SK-N-SH treated with all-trans-retinoic acid at 6 μM for 48 hours (cell line): ENCODE measurements at regions not wholly inside any gene's neighbourhood (a gene's known extent, or its start where the extent isn't known, plus 50 kb on each side); places are given as distances from the start of the nearest gene placed in this dataset.
A peak's percentile ranks its signal among the peaks of the same experiment; 100 is the strongest.

Experiments used
- ATAC-seq: fragments of 200-7000 bp; cut with Tn5 transposase; 3 replicates; pipeline ENCODE4 v1.9.1; 2020; ENCODE audit warnings: mild to moderate bottlenecking, moderate library complexity
- BACH2 ChIP-seq: fragments of 250-450 bp; sonication (Bioruptor Pico); IDR thresholded peaks from 2 replicates; pipeline ENCODE4 v1.9.0; 2021; ENCODE audit warnings: mild to moderate bottlenecking, borderline replicate concordance
- CSDC2 ChIP-seq: fragments of 250-450 bp; sonication (Bioruptor Pico); IDR thresholded peaks from 2 replicates; pipeline ENCODE4 v1.5.0; 2020; ENCODE audit warnings: mild to moderate bottlenecking, moderate library complexity
- CSRNP3 ChIP-seq: fragments of 250-450 bp; sonication (Bioruptor Pico); IDR thresholded peaks from 2 replicates; pipeline ENCODE4 v1.5.1; 2021; ENCODE audit warnings: mild to moderate bottlenecking, moderate library complexity
- ESRRG ChIP-seq: fragments of 250-450 bp; sonication (Bioruptor Pico); IDR thresholded peaks from 2 replicates; pipeline ENCODE4 v1.6.1; 2021; ENCODE audit warnings: mild to moderate bottlenecking
- GLIS3 ChIP-seq: fragments of 250-450 bp; sonication (Bioruptor Pico); IDR thresholded peaks from 2 replicates; pipeline ENCODE4 v1.5.0; 2020; ENCODE audit warnings: mild to moderate bottlenecking, moderate library complexity
- ISL1 ChIP-seq: fragments of 250-450 bp; sonication (Bioruptor Pico); IDR thresholded peaks from 2 replicates; pipeline ENCODE4 v2.1.2; 2022; ENCODE audit warnings: mild to moderate bottlenecking, moderate library complexity
- OSR1 ChIP-seq: fragments of 250-450 bp; sonication (Bioruptor Pico); IDR thresholded peaks from 2 replicates; pipeline ENCODE4 v1.8.0; 2022; ENCODE audit warnings: moderate library complexity, mild to moderate bottlenecking, inconsistent platforms
- PATZ1 ChIP-seq: fragments of 250-450 bp; sonication (Bioruptor Pico); IDR thresholded peaks from 2 replicates; pipeline ENCODE4 v1.8.0; 2020; ENCODE audit warnings: mild to moderate bottlenecking, moderate library complexity, borderline replicate concordance
- POU6F1 ChIP-seq: fragments of 250-450 bp; sonication (Bioruptor Pico); IDR thresholded peaks from 2 replicates; pipeline ENCODE4 v1.8.0; 2021; ENCODE audit warnings: low read depth, mild to moderate bottlenecking, moderate library complexity, borderline replicate concordance
- PPARA ChIP-seq: fragments of 250-450 bp; sonication (Bioruptor Pico); IDR thresholded peaks from 2 replicates; pipeline ENCODE4 v1.5.0; 2020; ENCODE audit warnings: mild to moderate bottlenecking, borderline replicate concordance
- RARB ChIP-seq: fragments of 250-450 bp; sonication (Bioruptor Pico); IDR thresholded peaks from 2 replicates; pipeline ENCODE4 v1.8.0; 2021; ENCODE audit warnings: mild to moderate bottlenecking, moderate library complexity
- SNAI2 ChIP-seq: fragments of 250-450 bp; sonication (Bioruptor Pico); IDR thresholded peaks from 2 replicates; pipeline ENCODE4 v1.5.0; 2020; ENCODE audit warnings: mild to moderate bottlenecking, moderate library complexity
- TCF4 ChIP-seq: fragments of 250-450 bp; sonication (Bioruptor Pico); IDR thresholded peaks from 2 replicates; pipeline ENCODE4 v1.8.0; 2021; ENCODE audit warnings: mild to moderate bottlenecking, moderate library complexity, borderline replicate concordance
- TOX ChIP-seq: fragments of 250-450 bp; sonication (Bioruptor Pico); IDR thresholded peaks from 2 replicates; pipeline ENCODE4 v1.8.0; 2021; ENCODE audit warnings: mild to moderate bottlenecking, moderate library complexity, borderline replicate concordance
- TSHZ2 ChIP-seq: fragments of 250-450 bp; sonication (Bioruptor Pico); IDR thresholded peaks from 2 replicates; pipeline ENCODE4 v1.5.0; 2020; ENCODE audit warnings: mild to moderate bottlenecking, moderate library complexity
- ZC3H10 ChIP-seq: fragments of 250-450 bp; sonication (Bioruptor Pico); IDR thresholded peaks from 2 replicates; pipeline ENCODE4 v1.5.1; 2021; ENCODE audit warnings: mild to moderate bottlenecking, moderate library complexity
- ZFP3 ChIP-seq: fragments of 250-450 bp; sonication (Bioruptor Pico); IDR thresholded peaks from 2 replicates; pipeline ENCODE4 v1.5.0; 2020; ENCODE audit warnings: mild to moderate bottlenecking, moderate library complexity
- ZFP30 ChIP-seq: fragments of 450-650 bp; formaldehyde crosslinking; IDR thresholded peaks from 2 replicates; pipeline ENCODE4 v1.5.0; 2022; ENCODE audit warnings: mild to moderate bottlenecking, moderate library complexity
- ZNF565 ChIP-seq: fragments of 450-650 bp; formaldehyde crosslinking; conservative IDR thresholded peaks from 2 replicates; pipeline ENCODE4 v1.5.0; 2020; ENCODE audit warnings: low read depth, mild to moderate bottlenecking, moderate library complexity
- ZNF70 ChIP-seq: fragments of 450-650 bp; formaldehyde crosslinking; IDR thresholded peaks from 2 replicates; pipeline ENCODE4 v1.5.0; 2020; ENCODE audit warnings: mild to moderate bottlenecking, moderate library complexity
- ZNF8 ChIP-seq: fragments of 450-650 bp; formaldehyde crosslinking; IDR thresholded peaks from 2 replicates; pipeline ENCODE4 v1.5.0; 2020; ENCODE audit warnings: mild to moderate bottlenecking, moderate library complexity

- TF ChIP-seq ISL1 (CRISPR knock-in tag) = no peak
- TF ChIP-seq, all 23 proteins: peak for 0
- peak; percentile 46 for ATAC-seq
Observed at GRCh38 chr6:113009682-113010081, 662.6 kb downstream of the RFPL4B start.

- TF ChIP-seq RARB (CRISPR knock-in tag) (no peak), CSDC2 (CRISPR knock-in tag) (0 out of 2 replicates have a peak, but pooled peaks have one; percentile 52), ISL1 (CRISPR knock-in tag) (peak; percentile 93)
- TF ChIP-seq, all 23 proteins: peak for 2
- ATAC-seq = peak; percentile 8; the same call in 1 of the 3 replicates
Observed at GRCh38 chr6:113010196-113010989, 663.3 kb downstream of the RFPL4B start.

GRCh38 chr6:113011389-113011788 lies 664.3 kb downstream of the RFPL4B start:
- no peak for TF ChIP-seq ZC3H10
- no peak for TF ChIP-seq SNAI2 (CRISPR knock-in tag)
- no peak for TF ChIP-seq TCF4 (CRISPR knock-in tag)
- TF ChIP-seq PPARA (CRISPR knock-in tag) = no peak
- ATAC-seq = peak; percentile 78

GRCh38 chr6:113011801-113012200 lies 664.7 kb downstream of the RFPL4B start:
- peak; percentile 62 for ATAC-seq
- TF ChIP-seq RARB (CRISPR knock-in tag) (no peak), ISL1 (CRISPR knock-in tag) (0 out of 2 replicates have a peak, but pooled peaks have one; percentile 44)

- no peak for ATAC-seq
Observed at GRCh38 chr6:113015249-113015648, 668.1 kb downstream of the RFPL4B start.

GRCh38 chr6:113017353-113017752 lies 670.2 kb downstream of the RFPL4B start:
- ATAC-seq = no peak; the same call in 2 of the 3 replicates
- TF ChIP-seq ZNF70 (CRISPR knock-in tag) = no peak
- no peak for TF ChIP-seq TSHZ2 (CRISPR knock-in tag)
- no peak for TF ChIP-seq ZFP30 (CRISPR knock-in tag)
- no peak for TF ChIP-seq PPARA (CRISPR knock-in tag)
- TF ChIP-seq ESRRG (CRISPR knock-in tag) = no peak
- TF ChIP-seq BACH2 (CRISPR knock-in tag) = no peak
- TF ChIP-seq RARB (CRISPR knock-in tag) = no peak
- no peak for TF ChIP-seq OSR1
- no peak for TF ChIP-seq POU6F1
- TF ChIP-seq CSDC2 (CRISPR knock-in tag) = no peak
- TF ChIP-seq PATZ1 (CRISPR knock-in tag) = no peak
- TF ChIP-seq ZNF565 (CRISPR knock-in tag) = no peak
- TF ChIP-seq ZFP3 (CRISPR knock-in tag) = no peak
- no peak for TF ChIP-seq TCF4 (CRISPR knock-in tag)
- no peak for TF ChIP-seq TOX (CRISPR knock-in tag)
- no peak for TF ChIP-seq ZC3H10
- TF ChIP-seq GLIS3 (CRISPR knock-in tag) = no peak
- no peak for TF ChIP-seq ZNF8

More at GRCh38 chr6:113015249-113015648, 668.1 kb downstream of the RFPL4B start:
- TF ChIP-seq ISL1 (CRISPR knock-in tag) (peak; percentile 45), ZC3H10 (no peak), CSRNP3 (CRISPR knock-in tag) (no peak), TOX (CRISPR knock-in tag) (no peak), ZFP30 (CRISPR knock-in tag) (no peak)
